NCI-H2196 treated with DMSO at 0.1 percent for 48 hours (cell line): ENCODE measurements at regions not wholly inside any gene's neighbourhood (a gene's known extent, or its start where the extent isn't known, plus 50 kb on each side); places are given as distances from the start of the nearest gene placed in this dataset.

Source experiments
- DNase-seq: peaks from one replicate; lab custom pipeline; 2025; ENCODE audit not compliant: unreplicated experiment; lab: John Stamatoyannopoulos, UW

- DNase-seq, result no peak
Observed at GRCh38 chr3:22977650-22978289, 225.4 kb upstream of the UBE2E2 start.

GRCh38 chr3:22979581-22979980 lies 223.5 kb upstream of the UBE2E2 start:
- DNase-seq, result no peak

GRCh38 chr3:22980346-22980745 lies 222.8 kb upstream of the UBE2E2 start:
- DNase-seq, result no peak

GRCh38 chr3:22981166-22981565 lies 222.0 kb upstream of the UBE2E2 start:
- no peak for DNase-seq

GRCh38 chr3:22981861-22982260 lies 221.3 kb upstream of the UBE2E2 start:
- no peak for DNase-seq

- no peak for DNase-seq
Observed at GRCh38 chr3:22982981-22983587, 220.0 kb upstream of the UBE2E2 start.

GRCh38 chr3:22986958-22987357 lies 216.2 kb upstream of the UBE2E2 start:
- no peak for DNase-seq

GRCh38 chr3:22988566-22988965 lies 214.6 kb upstream of the UBE2E2 start:
- peak; percentile 1 for DNase-seq

- DNase-seq, result no peak
Observed at GRCh38 chr3:22989716-22990115, 213.4 kb upstream of the UBE2E2 start.

GRCh38 chr3:22990291-22991200 lies 212.6 kb upstream of the UBE2E2 start:
- DNase-seq, result no peak

- no peak for DNase-seq
Observed at GRCh38 chr3:22994781-22995180, 208.3 kb upstream of the UBE2E2 start.

- DNase-seq, result no peak
Observed at GRCh38 chr3:22996920-22997571, 206.1 kb upstream of the UBE2E2 start.

- DNase-seq, result no peak
Observed at GRCh38 chr3:23000371-23000770, 202.8 kb upstream of the UBE2E2 start.

GRCh38 chr3:23002151-23002550 lies 201.0 kb upstream of the UBE2E2 start:
- no peak for DNase-seq

- DNase-seq, result peak; percentile 33
Observed at GRCh38 chr3:23002836-23003732, 200.0 kb upstream of the UBE2E2 start.

GRCh38 chr3:23003733-23004046 lies 199.4 kb upstream of the UBE2E2 start:
- DNase-seq, result no peak

- no peak for DNase-seq
Observed at GRCh38 chr3:23004971-23005370, 198.2 kb upstream of the UBE2E2 start.

- DNase-seq, result no peak
Observed at GRCh38 chr3:23017801-23018200, 185.3 kb upstream of the UBE2E2 start.

- no peak for DNase-seq
Observed at GRCh38 chr3:23019596-23020300, 183.4 kb upstream of the UBE2E2 start.

- DNase-seq, result no peak
Observed at GRCh38 chr3:23028294-23028693, 174.8 kb upstream of the UBE2E2 start.
